GM21515 (cell line): ENCODE measurements at regions not wholly inside any gene's neighbourhood (a gene's known extent, or its start where the extent isn't known, plus 50 kb on each side); places are given as distances from the start of the nearest gene placed in this dataset.

ENCODE experiments used
- ATAC-seq: cut with Tn5 transposase; IDR thresholded peaks from one replicate; pipeline ENCODE4 v1.9.1; 2021; ENCODE audit not compliant: unreplicated experiment

- no peak for ATAC-seq
Measured at GRCh38 chr2:237150186-237150585, 64.5 kb downstream of the COPS8 start.

- no peak for ATAC-seq
Measured at GRCh38 chr2:237150831-237151375, 65.2 kb downstream of the COPS8 start.

- no peak for ATAC-seq
Measured at GRCh38 chr2:237152361-237152760, 66.7 kb downstream of the COPS8 start.

- ATAC-seq = no peak
Measured at GRCh38 chr2:237153181-237153580, 67.5 kb downstream of the COPS8 start.

GRCh38 chr2:237154082-237154638, 68.5 kb downstream of the COPS8 start:
- ATAC-seq = no peak

- ATAC-seq = peak; percentile 64
Measured at GRCh38 chr2:237154884-237155851, 69.5 kb downstream of the COPS8 start.

- no peak for ATAC-seq
Measured at GRCh38 chr2:237156031-237156856, 70.6 kb downstream of the COPS8 start.

- no peak for ATAC-seq
Measured at GRCh38 chr2:237156857-237157779, 71.4 kb downstream of the COPS8 start.

GRCh38 chr2:237157780-237158102, 72.1 kb downstream of the COPS8 start:
- ATAC-seq = no peak

GRCh38 chr2:237158194-237158593, 72.5 kb downstream of the COPS8 start:
- no peak for ATAC-seq

GRCh38 chr2:237159006-237159911, 73.6 kb downstream of the COPS8 start:
- no peak for ATAC-seq

GRCh38 chr2:237160271-237160919, 74.7 kb downstream of the COPS8 start:
- ATAC-seq = no peak

- ATAC-seq = no peak
Measured at GRCh38 chr2:237161189-237161588, 75.5 kb downstream of the COPS8 start.

GRCh38 chr2:237162959-237163358, 77.3 kb downstream of the COPS8 start:
- ATAC-seq = no peak

- no peak for ATAC-seq
Measured at GRCh38 chr2:237164474-237165042, 78.9 kb downstream of the COPS8 start.

- no peak for ATAC-seq
Measured at GRCh38 chr2:237165405-237166276, 80.0 kb downstream of the COPS8 start.

- no peak for ATAC-seq
Measured at GRCh38 chr2:237167038-237167437, 81.3 kb downstream of the COPS8 start.
